Sigmoid colon (tissue), 6 donors: ENCODE measurements at regions not wholly inside any gene's neighbourhood (a gene's known extent, or its start where the extent isn't known, plus 50 kb on each side); places are given as distances from the start of the nearest gene placed in this dataset.

Experiments used
- DNase-seq: peaks from one replicate; pipeline ENCODE4 v3.0.0-alpha.2; 2019
- H3K27ac ChIP-seq, 4 donors: fragments of 200-600 bp; sonication (generic); one replicate each; pipeline ENCODE4 v1.5.1; 2016 to 2019; ENCODE audit warnings: mild to moderate bottlenecking in 1 of 4
- H3K27me3 ChIP-seq, 3 donors: fragments of 200-600 bp; sonication (generic); one replicate each; pipeline ENCODE4 v1.5.1; 2019; ENCODE audit warnings: mild to moderate bottlenecking in 1 of 3
- H3K36me3 ChIP-seq, 4 donors: fragments of 200-600 bp; sonication (generic); one replicate each; pipeline ENCODE4 v1.5.1; 2016 to 2019
- H3K4me1 ChIP-seq, 4 donors: fragments of 200-600 bp; sonication (generic); one replicate each; pipeline ENCODE4 v1.5.1; 2017 to 2019
- H3K4me3 ChIP-seq, 4 donors: fragments of 200-600 bp; sonication (generic); one replicate each; pipeline ENCODE4 v1.5.1; 2017 to 2019; ENCODE audit warnings: mild to moderate bottlenecking in 2 of 4, moderate library complexity in 1 of 4
- H3K9me3 ChIP-seq, 4 donors: fragments of 200-600 bp in 3 of 4; sonication (generic) in 3 of 4; one replicate each; pipeline versions ENCODE4 v1.5.1 to v1.6.1; 2013 to 2019
- CTCF ChIP-seq, 4 experiments: fragments of 450-650 bp in 3 of 4; fragments of 200-600 bp in 1 of 4; IDR thresholded peaks; one replicate each; pipeline ENCODE4 v1.5.1; 2016 to 2019; ENCODE audit warnings: antibody characterized with exemption in 4 of 4, mild to moderate bottlenecking in 3 of 4, moderate library complexity in 2 of 4
- EP300 ChIP-seq, 4 donors: sonication (generic); formaldehyde crosslinking; IDR thresholded peaks; one replicate each; pipeline ENCODE4 v1.6.1; 2017; ENCODE audit warnings: antibody characterized with exemption in 4 of 4
- POLR2A ChIP-seq, 2 donors: fragments of 450-650 bp; IDR thresholded peaks; one replicate each; pipeline ENCODE4 v1.6.1; 2016; ENCODE audit warnings: antibody characterized with exemption in 2 of 2, mild to moderate bottlenecking in 2 of 2, moderate library complexity in 2 of 2
- POLR2AphosphoS5 ChIP-seq, 4 donors: sonication (generic); formaldehyde crosslinking; IDR thresholded peaks; one replicate each; pipeline ENCODE4 v1.6.1; 2017; ENCODE audit warnings: antibody characterized with exemption in 4 of 4
- WGBS, 2 donors: extraction: QIAGEN DNeasy Blood & Tissue Kit; methylation state at CpG; one replicate each; pipeline ENCODE4 v1.1.7; 2013; 5-methylcytosine and 5-hydroxymethylcytosine counted together
- intact Hi-C: fragments of 100-400 bp; cut with DNase I; formaldehyde crosslinking; loops from one replicate; pipeline ENCODE4 v1.15.1; 2023
- donor health status: healthy with polysubstance abuse.
- donor health status: healthy.

GRCh38 chr6:159513074-159513720, 179.8 kb downstream of the SOD2 start:
- Histone ChIP-seq H3K27ac (no peak overlapping the region), H3K4me3 (no peak overlapping the region), H3K27me3 (no peaks in the 10 kb centered on the region), H3K9me3 (no peaks in the 10 kb centered on the region), H3K4me1 (no peaks in the 10 kb centered on the region), H3K36me3 (no peaks in the 10 kb centered on the region)
- DNase-seq, result no peak
- TF ChIP-seq POLR2A (IDR thresholded peaks at IDR 0.05) (no peak), POLR2AphosphoS5 (IDR thresholded peaks at IDR 0.05) (no peak), CTCF (IDR thresholded peaks at IDR 0.05) (no peak), EP300 (IDR thresholded peaks at IDR 0.05) (no peak)
- 84 to 90% methylated on average over 7 of the region's 7 CpGs for WGBS, 2 donors
- intact Hi-C loops, result no loop called here

GRCh38 chr6:159512571-159512970, 180.5 kb downstream of the SOD2 start:
- Histone ChIP-seq H3K9me3 (no peaks in the 10 kb centered on the region), H3K4me3 (no peak overlapping the region), H3K27ac (no peak overlapping the region), H3K36me3 (no peaks in the 10 kb centered on the region), H3K27me3 (no peaks in the 10 kb centered on the region), H3K4me1 (no peaks in the 10 kb centered on the region)
- WGBS, 2 donors, result 86 to 90% methylated on average over 2 of the region's 2 CpGs
- no peak for DNase-seq
- TF ChIP-seq POLR2AphosphoS5 (IDR thresholded peaks at IDR 0.05) (no peak), CTCF (IDR thresholded peaks at IDR 0.05) (no peak), EP300 (IDR thresholded peaks at IDR 0.05) (no peak), POLR2A (IDR thresholded peaks at IDR 0.05) (no peak)
- intact Hi-C loops, result no loop called here

- 74 to 84% methylated on average over 2 of the region's 2 CpGs for WGBS, 2 donors
- TF ChIP-seq POLR2AphosphoS5 (IDR thresholded peaks at IDR 0.05), result no peak
- TF ChIP-seq CTCF (IDR thresholded peaks at IDR 0.05), result no peak
- no peak for TF ChIP-seq EP300 (IDR thresholded peaks at IDR 0.05)
- no peak for TF ChIP-seq POLR2A (IDR thresholded peaks at IDR 0.05)
- Histone ChIP-seq H3K27me3 (no peaks in the 10 kb centered on the region), H3K27ac (no peak overlapping the region), H3K4me1 (no peaks in the 10 kb centered on the region), H3K4me3 (no peak overlapping the region), H3K9me3 (no peaks in the 10 kb centered on the region), H3K36me3 (no peaks in the 10 kb centered on the region)
- DNase-seq, result no peak
- intact Hi-C loops, result no loop called here
These were observed 180.9 kb downstream of the SOD2 start for GRCh38 chr6:159512104-159512503.

- H3K4me1 ChIP-seq, result no peaks in the 10 kb centered on the region
- no peak for TF ChIP-seq POLR2A (IDR thresholded peaks at IDR 0.05)
- no peaks in the 10 kb centered on the region for H3K27me3 ChIP-seq
- no peak for DNase-seq
- H3K4me3 ChIP-seq, result no peak overlapping the region
- no peak overlapping the region for H3K27ac ChIP-seq
- WGBS, 2 donors, result 79 to 80% methylated on average over 8 of the region's 8 CpGs
- intact Hi-C loops, result no loop called here
- H3K9me3 ChIP-seq, result no peaks in the 10 kb centered on the region
- no peaks in the 10 kb centered on the region for H3K36me3 ChIP-seq
These were observed 182.9 kb downstream of the SOD2 start for GRCh38 chr6:159510141-159510540.

- Histone ChIP-seq H3K27me3 (no peaks in the 10 kb centered on the region), H3K4me3 (no peak overlapping the region), H3K36me3 (no peaks in the 10 kb centered on the region), H3K9me3 (no peaks in the 10 kb centered on the region), H3K4me1 (no peaks in the 10 kb centered on the region), H3K27ac (no peak overlapping the region)
- intact Hi-C loops, result no loop called here
- 89 to 92% methylated on average over 2 of the region's 2 CpGs for WGBS, 2 donors
- TF ChIP-seq POLR2A (IDR thresholded peaks at IDR 0.05) (no peak), EP300 (IDR thresholded peaks at IDR 0.05) (no peak), CTCF (IDR thresholded peaks at IDR 0.05) (no peak), POLR2AphosphoS5 (IDR thresholded peaks at IDR 0.05) (no peak)
- DNase-seq, result no peak
These were observed 184.1 kb downstream of the SOD2 start for GRCh38 chr6:159508931-159509330.
